ENCODE measurements at regions not wholly inside any gene's neighbourhood (a gene's known extent, or its start where the extent isn't known, plus 50 kb on each side); places are given as distances from the start of the nearest gene placed in this dataset.
A peak's percentile ranks its signal among the peaks of the same experiment; 100 is the strongest.

GRCh38 chr16:73955255-73955654, 341.4 kb upstream of the PSMD7 start:
- H3K9me3 ChIP-seq (ENCODE audit: control insufficient read depth, low read length) = no peaks in the 10 kb centered on the region
- H3K27ac ChIP-seq (ENCODE audit: low read depth, low read length) = no peak overlapping the region
- H3K4me1 Mint-ChIP-seq = peaks cover 2% of the 10 kb centered on the region
- no peak overlapping the region for H3K4me3 ChIP-seq (ENCODE audit: low read length)
- 86 to 100% methylated on average over 1 of the region's 1 CpG for WGBS, 2 experiments (ENCODE audit: insufficient coverage in 1 of 2, insufficient read length in 1 of 2)
- no peak for TF ChIP-seq CTCF (conservative IDR thresholded peaks at IDR 0.05)
- H3K27me3 Mint-ChIP-seq (ENCODE audit: insufficient read depth) = no peaks in the 10 kb centered on the region
- no peaks in the 10 kb centered on the region for H3K4me1 ChIP-seq (ENCODE audit: control insufficient read depth, insufficient read depth, low read length)
- no peaks in the 10 kb centered on the region for H3K36me3 ChIP-seq (ENCODE audit: control insufficient read depth, insufficient read depth, low read length)
- H3K4me3 Mint-ChIP-seq = no peak overlapping the region
- H3K27me3 ChIP-seq (ENCODE audit: control insufficient read depth, insufficient read depth, low read length, poor library complexity, severe bottlenecking) = no peaks in the 10 kb centered on the region
- no peak for DNase-seq
- H3K27ac Mint-ChIP-seq = no peak overlapping the region
- no peaks in the 10 kb centered on the region for H3K36me3 Mint-ChIP-seq (ENCODE audit: low read depth)
- no peaks in the 10 kb centered on the region for H3K9me3 Mint-ChIP-seq
- H3K9ac ChIP-seq (ENCODE audit: extremely low read depth, low read length, poor library complexity, severe bottlenecking) = no peak overlapping the region

GRCh38 chr16:73951481-73951880, 345.1 kb upstream of the PSMD7 start:
- no peak for DNase-seq
- Histone ChIP-seq H3K27me3 (ENCODE audit: control insufficient read depth, insufficient read depth, low read length, poor library complexity, severe bottlenecking) (no peaks in the 10 kb centered on the region), H3K4me3 (ENCODE audit: low read length) (no peak overlapping the region), H3K9me3 (ENCODE audit: control insufficient read depth, low read length) (no peaks in the 10 kb centered on the region), H3K9ac (ENCODE audit: extremely low read depth, low read length, poor library complexity, severe bottlenecking) (no peak overlapping the region), H3K36me3 (ENCODE audit: control insufficient read depth, insufficient read depth, low read length) (no peaks in the 10 kb centered on the region), H3K4me1 (ENCODE audit: control insufficient read depth, insufficient read depth, low read length) (no peaks in the 10 kb centered on the region), H3K27ac (ENCODE audit: low read depth, low read length) (peak overlapping the region; percentile 34)
- TF ChIP-seq CTCF (conservative IDR thresholded peaks at IDR 0.05) = no peak
- Mint-ChIP-seq H3K4me1 (peaks cover 2% of the 10 kb centered on the region), H3K27ac (no peak overlapping the region), H3K9me3 (no peaks in the 10 kb centered on the region), H3K27me3 (ENCODE audit: insufficient read depth) (no peaks in the 10 kb centered on the region), H3K4me3 (no peak overlapping the region), H3K36me3 (ENCODE audit: low read depth) (no peaks in the 10 kb centered on the region)
- 51 to 86% methylated on average over 3 of the region's 3 CpGs for WGBS, 2 experiments (ENCODE audit: insufficient coverage in 1 of 2, insufficient read length in 1 of 2)

- H3K36me3 Mint-ChIP-seq (ENCODE audit: low read depth) = no peaks in the 10 kb centered on the region
- H3K27ac Mint-ChIP-seq = no peak overlapping the region
- Histone ChIP-seq H3K27ac (ENCODE audit: low read depth, low read length) (no peak overlapping the region), H3K36me3 (ENCODE audit: control insufficient read depth, insufficient read depth, low read length) (no peaks in the 10 kb centered on the region), H3K9me3 (ENCODE audit: control insufficient read depth, low read length) (no peaks in the 10 kb centered on the region), H3K9ac (ENCODE audit: extremely low read depth, low read length, poor library complexity, severe bottlenecking) (no peak overlapping the region), H3K27me3 (ENCODE audit: control insufficient read depth, insufficient read depth, low read length, poor library complexity, severe bottlenecking) (no peaks in the 10 kb centered on the region), H3K4me3 (ENCODE audit: low read length) (no peak overlapping the region), H3K4me1 (ENCODE audit: control insufficient read depth, insufficient read depth, low read length) (no peaks in the 10 kb centered on the region)
- no peaks in the 10 kb centered on the region for H3K27me3 Mint-ChIP-seq (ENCODE audit: insufficient read depth)
- 91 to 95% methylated on average over 6 to 7 of the region's 7 CpGs for WGBS, 2 experiments (ENCODE audit: insufficient coverage in 1 of 2, insufficient read length in 1 of 2)
- peaks cover 2% of the 10 kb centered on the region for H3K4me1 Mint-ChIP-seq
- no peak overlapping the region for H3K4me3 Mint-ChIP-seq
- H3K9me3 Mint-ChIP-seq = no peaks in the 10 kb centered on the region
- TF ChIP-seq CTCF (conservative IDR thresholded peaks at IDR 0.05) = no peak
- DNase-seq = no peak
These were observed 346.9 kb upstream of the PSMD7 start for GRCh38 chr16:73949574-73950320.

All from endodermal cell (in vitro differentiated cells).